ENCODE measurements at regions not wholly inside any gene's neighbourhood (a gene's known extent, or its start where the extent isn't known, plus 50 kb on each side); places are given as distances from the start of the nearest gene placed in this dataset.

- no peak for TF ChIP-seq CTCF (conservative IDR thresholded peaks at IDR 0.05; ENCODE audit: low read depth, low read length)
- TF ChIP-seq EZH2 (IDR thresholded peaks at IDR 0.05; ENCODE audit: borderline replicate concordance, low read depth, low read length, poor library complexity, severe bottlenecking), result no peak
These were observed 164.7 kb downstream of the MZT1 start for GRCh38 chr13:72562686-72563085.
